ENCODE measurements at regions not wholly inside any gene's neighbourhood (a gene's known extent, or its start where the extent isn't known, plus 50 kb on each side); places are given as distances from the start of the nearest gene placed in this dataset.
A peak's percentile ranks its signal among the peaks of the same experiment; 100 is the strongest.

GRCh38 chr5:120151825-120152224, 312.3 kb upstream of the PRR16 start:
- Histone ChIP-seq H3K9me3 (replicated peaks in 1 of 2; ENCODE audit: control insufficient read depth in 1 of 2, insufficient read depth in 1 of 2, low read length in 2 of 2) (peaks cover 4 to 5% of the 10 kb centered on the region in 2 donors), H3K4me1 (ENCODE audit: control insufficient read depth in 1 of 2, insufficient read depth in 2 of 2, low read length in 2 of 2) (peaks cover 9 to 14% of the 10 kb centered on the region in 2 donors), H3K27ac (ENCODE audit: low read depth in 1 of 2, low read length in 2 of 2) (peak overlapping the region in 1 of 2 donors; percentile 56), H3K36me3 (replicated peaks in 1 of 2; ENCODE audit: control insufficient read depth in 1 of 2, insufficient read depth in 2 of 2, low read length in 2 of 2) (no peaks in the 10 kb centered on the region), H2AFZ (ENCODE audit: insufficient read depth, low read depth, low read length, poor library complexity, severe bottlenecking) (no peak overlapping the region), H3K4me2 (replicated peaks; ENCODE audit: extremely low read depth, low read length, poor library complexity, severe bottlenecking) (no peak overlapping the region), H3K79me2 (ENCODE audit: insufficient read depth, low read length) (no peaks in the 10 kb centered on the region), H3K9ac (ENCODE audit: insufficient read depth, low read length, poor library complexity, severe bottlenecking) (no peak overlapping the region), H3K27me3 (ENCODE audit: control insufficient read depth in 2 of 2, insufficient read depth in 2 of 2, low read length in 2 of 2) (no peaks in the 10 kb centered on the region), H4K20me1 (ENCODE audit: insufficient read depth, low read length) (no peaks in the 10 kb centered on the region), H3K4me3 (replicated peaks in 1 of 3; ENCODE audit: low read depth in 2 of 3, low read length in 3 of 3) (no peak overlapping the region)
- Mint-ChIP-seq H3K27me3 (ENCODE audit: low read depth in 3 of 3) (peaks cover 0 to 1% (median 0%) of the 10 kb centered on the region in 3 donors), H3K4me1 (peaks cover 21% of the 10 kb centered on the region), H3K9me3 (peaks cover 7 to 16% (median 13%) of the 10 kb centered on the region in 7 donors), H3K4me3 (no peak overlapping the region), H3K27ac (peak overlapping the region in 6 of 7 donors; percentile 56 to 92 (median 75)), H3K36me3 (no peaks in the 10 kb centered on the region)
- intact Hi-C loops (cut with micrococcal nuclease): no loop called here
- DNase-seq: no peak
- WGBS (ENCODE audit: insufficient coverage): 100% methylated on average over 1 of the region's 1 CpG
- no peak for TF ChIP-seq CTCF (IDR thresholded peaks at IDR 0.05)

- WGBS (ENCODE audit: insufficient coverage): no CpG with 5 or more reads among the region's 2 CpGs
- peaks cover 0 to 1% (median 0%) of the 10 kb centered on the region in 3 donors for H3K27me3 Mint-ChIP-seq (ENCODE audit: low read depth in 3 of 3)
- Histone ChIP-seq H3K4me2 (replicated peaks; ENCODE audit: extremely low read depth, low read length, poor library complexity, severe bottlenecking) (no peak overlapping the region), H4K20me1 (ENCODE audit: insufficient read depth, low read length) (no peaks in the 10 kb centered on the region), H3K9ac (ENCODE audit: insufficient read depth, low read length, poor library complexity, severe bottlenecking) (no peak overlapping the region), H3K36me3 (replicated peaks in 1 of 2; ENCODE audit: control insufficient read depth in 1 of 2, insufficient read depth in 2 of 2, low read length in 2 of 2) (no peaks in the 10 kb centered on the region), H3K4me3 (replicated peaks in 1 of 3; ENCODE audit: low read depth in 2 of 3, low read length in 3 of 3) (no peak overlapping the region), H3K79me2 (ENCODE audit: insufficient read depth, low read length) (no peaks in the 10 kb centered on the region), H3K4me1 (ENCODE audit: control insufficient read depth in 1 of 2, insufficient read depth in 2 of 2, low read length in 2 of 2) (peaks cover 9 to 14% of the 10 kb centered on the region in 2 donors), H3K9me3 (replicated peaks in 1 of 2; ENCODE audit: control insufficient read depth in 1 of 2, insufficient read depth in 1 of 2, low read length in 2 of 2) (no peaks in the 10 kb centered on the region), H3K27me3 (ENCODE audit: control insufficient read depth in 2 of 2, insufficient read depth in 2 of 2, low read length in 2 of 2) (no peaks in the 10 kb centered on the region), H3K27ac (ENCODE audit: low read depth in 1 of 2, low read length in 2 of 2) (peak overlapping the region in 1 of 2 donors; percentile 56), H2AFZ (ENCODE audit: insufficient read depth, low read depth, low read length, poor library complexity, severe bottlenecking) (peak overlapping the region; percentile 19)
- H3K36me3 Mint-ChIP-seq: no peaks in the 10 kb centered on the region
- intact Hi-C loops (cut with micrococcal nuclease): no loop called here
- H3K4me1 Mint-ChIP-seq: peaks cover 21% of the 10 kb centered on the region
- TF ChIP-seq CTCF (IDR thresholded peaks at IDR 0.05): no peak
- peak overlapping the region; percentile 28 to 92 (median 73) for H3K27ac Mint-ChIP-seq
- H3K4me3 Mint-ChIP-seq: no peak overlapping the region
- H3K9me3 Mint-ChIP-seq: peaks cover under 1 to 9% (median 7%) of the 10 kb centered on the region in 7 donors
- peak; percentile 62 to 84 (median 81) for DNase-seq
These were observed 311.6 kb upstream of the PRR16 start for GRCh38 chr5:120152472-120152871.
